ENCODE measurements at regions not wholly inside any gene's neighbourhood (a gene's known extent, or its start where the extent isn't known, plus 50 kb on each side); places are given as distances from the start of the nearest gene placed in this dataset.
A peak's percentile ranks its signal among the peaks of the same experiment; 100 is the strongest.

- H3K27me3 ChIP-seq (ENCODE audit: control insufficient read depth, insufficient read depth), result no peaks in the 10 kb centered on the region
- no peak overlapping the region for H3K27ac ChIP-seq (ENCODE audit: low read length)
- no peak overlapping the region for H3K4me3 ChIP-seq (ENCODE audit: low read length)
- intact Hi-C loops (cut with DNase I), result no loop called here
- no peaks in the 10 kb centered on the region for H3K4me1 ChIP-seq (ENCODE audit: control insufficient read depth, insufficient read depth, low read length)
- no peaks in the 10 kb centered on the region for H3K9me3 ChIP-seq (ENCODE audit: control insufficient read depth, low read length)
- DNase-seq, result no peak
- WGBS, result 67% methylated on average over 4 of the region's 4 CpGs
- ATAC-seq, result no peak
These were observed 579.2 kb downstream of the BCL11A start for GRCh38 chr2:59974051-59974766.

GRCh38 chr2:59969161-59969560 lies 584.3 kb downstream of the BCL11A start:
- Histone ChIP-seq H3K27me3 (ENCODE audit: control insufficient read depth, insufficient read depth) (no peaks in the 10 kb centered on the region), H3K4me1 (ENCODE audit: control insufficient read depth, insufficient read depth, low read length) (no peaks in the 10 kb centered on the region), H3K9me3 (ENCODE audit: control insufficient read depth, low read length) (no peaks in the 10 kb centered on the region), H3K4me3 (ENCODE audit: low read length) (no peak overlapping the region), H3K27ac (ENCODE audit: low read length) (no peak overlapping the region)
- ATAC-seq (no peak), DNase-seq (no peak)
- intact Hi-C loops (cut with DNase I), result no loop called here
- 83% methylated on average over 5 of the region's 5 CpGs for WGBS

DNA sequence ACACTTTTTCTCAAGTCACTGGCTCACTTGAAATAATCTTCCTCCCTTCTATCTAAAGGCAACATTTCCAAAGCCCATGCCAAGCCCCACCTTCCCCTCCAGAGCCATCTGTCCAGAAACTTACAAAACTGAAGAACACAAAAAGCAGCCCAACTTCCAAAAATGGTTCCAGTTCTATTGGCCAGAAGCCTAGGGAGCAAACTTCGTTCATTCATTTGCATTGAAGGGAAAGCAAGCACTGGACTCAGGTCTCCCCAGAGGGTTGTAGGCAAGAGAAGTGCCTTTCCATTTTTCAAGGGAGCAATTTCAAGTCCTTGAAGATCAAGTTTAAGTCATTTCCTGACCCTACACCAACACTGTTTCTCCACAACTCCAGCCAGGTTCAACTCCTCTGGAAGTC lies 585.0 kb downstream of the BCL11A start:
- no peak overlapping the region for H3K4me3 ChIP-seq (ENCODE audit: low read length)
- 40% methylated on average over 1 of the region's 1 CpG for WGBS
- peak in 1 of 3 donors; percentile 21 for DNase-seq
- no peaks in the 10 kb centered on the region for H3K27me3 ChIP-seq (ENCODE audit: control insufficient read depth, insufficient read depth)
- no peaks in the 10 kb centered on the region for H3K4me1 ChIP-seq (ENCODE audit: control insufficient read depth, insufficient read depth, low read length)
- no peak for ATAC-seq
- H3K27ac ChIP-seq (ENCODE audit: low read length), result no peak overlapping the region
- no peaks in the 10 kb centered on the region for H3K9me3 ChIP-seq (ENCODE audit: control insufficient read depth, low read length)
- intact Hi-C loops (cut with DNase I), result no loop called here

GRCh38 chr2:59967691-59968090 lies 585.8 kb downstream of the BCL11A start:
- Histone ChIP-seq H3K4me1 (ENCODE audit: control insufficient read depth, insufficient read depth, low read length) (no peaks in the 10 kb centered on the region), H3K9me3 (ENCODE audit: control insufficient read depth, low read length) (no peaks in the 10 kb centered on the region), H3K27ac (ENCODE audit: low read length) (no peak overlapping the region), H3K27me3 (ENCODE audit: control insufficient read depth, insufficient read depth) (no peaks in the 10 kb centered on the region), H3K4me3 (ENCODE audit: low read length) (no peak overlapping the region)
- intact Hi-C loops (cut with DNase I), result no loop called here
- DNase-seq (no peak), ATAC-seq (no peak)
- WGBS, result 93% methylated on average over 3 of the region's 3 CpGs

GRCh38 chr2:59963157-59963556 lies 590.3 kb downstream of the BCL11A start:
- H3K9me3 ChIP-seq (ENCODE audit: control insufficient read depth, low read length), result no peaks in the 10 kb centered on the region
- no peaks in the 10 kb centered on the region for H3K4me1 ChIP-seq (ENCODE audit: control insufficient read depth, insufficient read depth, low read length)
- DNase-seq (no peak), ATAC-seq (no peak)
- H3K27me3 ChIP-seq (ENCODE audit: control insufficient read depth, insufficient read depth), result no peaks in the 10 kb centered on the region
- intact Hi-C loops (cut with DNase I), result no loop called here
- H3K27ac ChIP-seq (ENCODE audit: low read length), result no peak overlapping the region
- no peak overlapping the region for H3K4me3 ChIP-seq (ENCODE audit: low read length)

DNA sequence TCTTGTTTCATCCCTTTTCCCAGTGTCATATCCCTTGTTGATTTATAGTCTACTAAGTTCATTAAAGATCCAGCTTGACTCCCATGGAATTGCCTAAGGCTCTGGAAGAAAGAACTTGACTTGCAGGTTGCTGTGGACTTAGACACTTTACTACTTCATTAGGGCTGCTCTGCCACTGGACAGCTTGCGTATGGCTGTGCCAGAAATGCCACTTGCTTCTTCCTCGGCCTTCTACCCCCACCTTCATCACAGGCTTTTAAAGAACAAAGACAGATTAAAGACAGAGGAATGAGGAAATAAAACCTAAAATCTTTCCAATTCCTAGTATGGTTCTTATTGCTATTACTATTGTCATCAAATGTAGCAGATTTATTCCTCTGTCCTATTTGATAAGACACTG lies 591.7 kb downstream of the BCL11A start:
- 61% methylated on average over 2 of the region's 2 CpGs for WGBS
- Histone ChIP-seq H3K4me1 (ENCODE audit: control insufficient read depth, insufficient read depth, low read length) (no peaks in the 10 kb centered on the region), H3K9me3 (ENCODE audit: control insufficient read depth, low read length) (no peaks in the 10 kb centered on the region), H3K4me3 (ENCODE audit: low read length) (no peak overlapping the region), H3K27ac (ENCODE audit: low read length) (no peak overlapping the region), H3K27me3 (ENCODE audit: control insufficient read depth, insufficient read depth) (no peaks in the 10 kb centered on the region)
- ATAC-seq (no peak), DNase-seq (no peak)
- intact Hi-C loops (cut with DNase I), result no loop called here

GRCh38 chr2:59959944-59960343 lies 593.5 kb downstream of the BCL11A start:
- Histone ChIP-seq H3K9me3 (ENCODE audit: control insufficient read depth, low read length) (no peaks in the 10 kb centered on the region), H3K27ac (ENCODE audit: low read length) (no peak overlapping the region), H3K27me3 (ENCODE audit: control insufficient read depth, insufficient read depth) (no peaks in the 10 kb centered on the region), H3K4me1 (ENCODE audit: control insufficient read depth, insufficient read depth, low read length) (no peaks in the 10 kb centered on the region), H3K4me3 (ENCODE audit: low read length) (no peak overlapping the region)
- WGBS, result 58% methylated on average over 3 of the region's 3 CpGs
- intact Hi-C loops (cut with DNase I), result no loop called here
- DNase-seq, result no peak
- ATAC-seq, result no peak

GRCh38 chr2:59957504-59957903 lies 596.0 kb downstream of the BCL11A start:
- no peaks in the 10 kb centered on the region for H3K9me3 ChIP-seq (ENCODE audit: control insufficient read depth, low read length)
- H3K4me1 ChIP-seq (ENCODE audit: control insufficient read depth, insufficient read depth, low read length), result no peaks in the 10 kb centered on the region
- no peaks in the 10 kb centered on the region for H3K27me3 ChIP-seq (ENCODE audit: control insufficient read depth, insufficient read depth)
- H3K27ac ChIP-seq (ENCODE audit: low read length), result no peak overlapping the region
- H3K4me3 ChIP-seq (ENCODE audit: low read length), result no peak overlapping the region
- intact Hi-C loops (cut with DNase I), result no loop called here
- 69% methylated on average over 1 of the region's 1 CpG for WGBS
- ATAC-seq (no peak), DNase-seq (no peak)

- ATAC-seq (no peak), DNase-seq (no peak)
- Histone ChIP-seq H3K27me3 (ENCODE audit: control insufficient read depth, insufficient read depth) (no peaks in the 10 kb centered on the region), H3K4me1 (ENCODE audit: control insufficient read depth, insufficient read depth, low read length) (no peaks in the 10 kb centered on the region), H3K27ac (ENCODE audit: low read length) (no peak overlapping the region), H3K9me3 (ENCODE audit: control insufficient read depth, low read length) (no peaks in the 10 kb centered on the region), H3K4me3 (ENCODE audit: low read length) (no peak overlapping the region)
- intact Hi-C loops (cut with DNase I), result no loop called here
- WGBS, result 78% methylated on average over 4 of the region's 4 CpGs
These were observed 596.5 kb downstream of the BCL11A start for GRCh38 chr2:59956981-59957380.

DNA sequence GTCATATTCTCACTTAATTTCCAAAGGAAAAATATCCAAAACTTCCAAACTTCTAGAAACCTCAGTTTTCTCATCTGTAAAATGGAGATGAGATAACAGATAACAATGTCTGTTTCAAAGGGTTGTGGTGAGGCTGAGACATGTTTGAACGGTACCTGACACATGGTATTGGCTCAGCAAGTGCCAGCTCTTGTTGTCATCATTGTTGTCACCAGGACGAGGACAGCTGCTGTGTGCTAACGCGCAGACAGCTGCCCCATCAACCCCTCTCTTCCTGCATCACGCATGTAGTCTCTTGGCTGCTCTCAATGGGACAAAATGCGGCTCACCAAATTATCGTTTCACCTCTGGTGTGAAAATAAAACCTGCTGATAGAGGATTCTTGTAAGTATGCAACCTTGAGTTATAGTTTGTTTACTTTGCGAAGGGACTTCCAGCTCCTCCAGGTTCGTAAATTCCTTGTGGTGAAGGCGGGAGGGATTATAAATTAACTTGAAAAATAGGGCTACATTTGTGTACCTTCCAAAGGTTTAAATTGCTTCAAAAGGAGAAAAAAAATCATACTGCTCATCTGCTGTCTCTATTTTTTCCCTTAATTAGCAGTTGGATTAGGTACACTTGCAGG lies 605.4 kb downstream of the BCL11A start:
- DNase-seq (no peak), ATAC-seq (no peak)
- Histone ChIP-seq H3K27ac (ENCODE audit: low read length) (no peak overlapping the region), H3K4me3 (ENCODE audit: low read length) (no peak overlapping the region), H3K9me3 (ENCODE audit: control insufficient read depth, low read length) (no peaks in the 10 kb centered on the region), H3K27me3 (ENCODE audit: control insufficient read depth, insufficient read depth) (no peaks in the 10 kb centered on the region), H3K4me1 (ENCODE audit: control insufficient read depth, insufficient read depth, low read length) (no peaks in the 10 kb centered on the region)
- intact Hi-C loops (cut with DNase I), result no loop called here
- WGBS, result 72% methylated on average over 10 of the region's 10 CpGs

DNA sequence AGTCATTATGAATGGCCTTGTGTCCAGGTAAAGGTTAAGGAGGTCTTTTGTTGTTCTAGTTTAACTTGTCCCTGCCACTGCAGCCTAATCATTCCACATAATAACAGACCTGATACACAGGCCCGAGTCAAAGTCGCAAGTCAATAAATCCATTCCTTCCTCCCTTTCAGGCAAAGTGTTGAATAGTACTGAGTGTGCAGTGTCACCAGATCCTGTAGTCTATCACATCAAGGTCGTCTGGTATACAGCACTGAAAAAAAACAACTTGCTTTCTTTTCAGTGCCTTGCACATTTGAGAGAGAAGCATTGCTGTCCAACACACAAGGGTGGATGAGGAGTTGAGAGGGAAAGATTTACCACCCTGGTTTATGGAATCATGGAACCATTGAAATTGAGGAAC lies 606.2 kb downstream of the BCL11A start:
- Histone ChIP-seq H3K27me3 (ENCODE audit: control insufficient read depth, insufficient read depth) (no peaks in the 10 kb centered on the region), H3K27ac (ENCODE audit: low read length) (no peak overlapping the region), H3K4me1 (ENCODE audit: control insufficient read depth, insufficient read depth, low read length) (no peaks in the 10 kb centered on the region), H3K9me3 (ENCODE audit: control insufficient read depth, low read length) (no peaks in the 10 kb centered on the region), H3K4me3 (ENCODE audit: low read length) (no peak overlapping the region)
- intact Hi-C loops (cut with DNase I), result no loop called here
- 52% methylated on average over 3 of the region's 3 CpGs for WGBS
- ATAC-seq (no peak), DNase-seq (no peak)

DNA sequence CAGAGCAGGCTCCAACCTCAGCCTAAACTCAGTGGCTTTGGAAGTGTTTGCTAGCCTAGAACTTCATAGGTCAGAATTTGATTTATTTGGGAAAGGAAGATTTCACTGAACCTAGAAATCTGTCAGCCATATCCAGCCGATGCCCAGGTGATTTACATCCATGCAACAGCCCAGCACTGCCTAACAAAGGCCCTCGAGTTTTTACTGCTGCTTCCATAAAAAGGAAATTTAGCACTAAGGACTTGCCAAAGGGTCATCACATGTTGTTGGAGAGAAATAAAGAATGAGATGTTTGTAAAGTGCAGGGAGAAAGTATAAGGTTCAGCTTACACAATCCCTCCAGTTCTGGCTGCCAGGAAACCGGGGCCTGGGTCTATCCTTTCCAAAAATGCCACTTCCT lies 614.2 kb downstream of the BCL11A start:
- DNase-seq (no peak), ATAC-seq (no peak)
- H3K27ac ChIP-seq (ENCODE audit: low read length), result no peak overlapping the region
- H3K4me3 ChIP-seq (ENCODE audit: low read length), result no peak overlapping the region
- H3K4me1 ChIP-seq (ENCODE audit: control insufficient read depth, insufficient read depth, low read length), result no peaks in the 10 kb centered on the region
- intact Hi-C loops (cut with DNase I), result no loop called here
- 68% methylated on average over 3 of the region's 3 CpGs for WGBS
- no peaks in the 10 kb centered on the region for H3K9me3 ChIP-seq (ENCODE audit: control insufficient read depth, low read length)
- H3K27me3 ChIP-seq (ENCODE audit: control insufficient read depth, insufficient read depth), result no peaks in the 10 kb centered on the region
